HK-2 (cell line): ENCODE measurements at regions not wholly inside any gene's neighbourhood (a gene's known extent, or its start where the extent isn't known, plus 50 kb on each side); places are given as distances from the start of the nearest gene placed in this dataset.

ENCODE experiments used
- DNase-seq: peaks from one replicate; pipeline ENCODE4 v3.0.0-alpha.2; 2018; ENCODE audit not compliant: unreplicated experiment

DNA sequence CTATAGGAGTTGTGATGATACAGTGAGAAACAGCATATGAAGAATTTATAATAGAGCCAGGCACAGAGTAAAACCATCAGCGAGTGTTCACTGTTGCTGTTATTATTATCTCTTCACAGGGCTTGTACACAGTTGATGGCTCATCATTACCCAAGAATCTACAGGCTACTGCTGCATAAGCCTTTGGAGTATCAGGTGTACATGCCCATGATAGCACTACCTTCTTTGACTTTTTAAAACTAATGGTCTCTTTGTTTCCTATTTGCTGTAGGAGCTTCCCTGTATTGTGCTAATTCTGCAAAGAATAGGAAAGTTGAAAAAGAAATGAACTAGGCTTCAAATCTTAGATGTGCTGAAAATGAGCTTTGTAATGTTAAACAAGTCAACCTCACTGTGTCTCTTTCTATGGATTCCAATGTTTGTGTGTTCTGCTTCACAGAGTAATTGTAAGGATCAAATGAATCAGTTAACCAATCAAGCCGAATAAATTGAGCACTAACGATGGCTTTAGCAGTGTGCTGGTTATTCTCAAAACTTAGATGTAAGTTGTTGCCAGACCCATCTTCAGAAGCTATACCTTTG, 138.8 kb downstream of the TUSC7 start:
- DNase-seq, result no peak

DNA sequence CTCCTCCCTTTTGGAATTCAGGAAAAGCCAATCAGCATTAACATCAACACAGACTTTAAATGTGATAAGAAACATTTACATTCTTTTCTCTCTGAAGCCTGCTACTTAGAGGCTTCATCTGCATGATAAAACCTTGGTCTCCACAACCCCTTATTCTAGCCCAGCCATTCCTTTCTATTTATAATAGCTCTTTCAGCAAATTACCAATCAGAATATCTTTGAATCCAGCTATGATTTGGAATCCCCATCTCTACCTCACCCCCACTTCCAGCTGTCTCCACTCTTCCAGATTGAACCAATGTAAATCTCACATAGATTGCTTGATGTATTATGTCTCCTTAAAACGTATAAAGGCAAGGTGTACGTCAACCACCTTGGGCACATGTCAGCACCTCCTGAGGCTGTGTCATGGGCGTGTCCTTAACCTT, 139.7 kb downstream of the TUSC7 start:
- no peak for DNase-seq

DNA sequence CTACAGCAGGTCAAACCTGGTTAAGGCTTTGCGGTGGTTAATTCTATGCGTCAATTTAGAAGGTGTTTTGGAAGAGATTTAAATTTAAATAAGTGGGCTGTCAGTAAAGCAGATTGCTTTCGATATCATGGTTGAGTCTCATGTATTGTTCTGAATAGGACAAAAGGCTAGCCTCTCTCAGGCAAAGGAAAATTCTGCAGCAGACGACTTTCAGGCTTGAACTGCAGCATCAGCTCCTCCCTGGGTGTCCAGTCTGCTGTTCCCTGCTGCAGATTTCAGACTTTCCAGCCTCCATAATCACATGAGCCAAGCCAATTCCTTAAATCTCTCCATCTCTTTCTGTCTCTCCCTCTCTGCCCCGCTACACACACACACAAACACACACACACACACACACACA, 143.2 kb downstream of the TUSC7 start:
- no peak for DNase-seq

DNA sequence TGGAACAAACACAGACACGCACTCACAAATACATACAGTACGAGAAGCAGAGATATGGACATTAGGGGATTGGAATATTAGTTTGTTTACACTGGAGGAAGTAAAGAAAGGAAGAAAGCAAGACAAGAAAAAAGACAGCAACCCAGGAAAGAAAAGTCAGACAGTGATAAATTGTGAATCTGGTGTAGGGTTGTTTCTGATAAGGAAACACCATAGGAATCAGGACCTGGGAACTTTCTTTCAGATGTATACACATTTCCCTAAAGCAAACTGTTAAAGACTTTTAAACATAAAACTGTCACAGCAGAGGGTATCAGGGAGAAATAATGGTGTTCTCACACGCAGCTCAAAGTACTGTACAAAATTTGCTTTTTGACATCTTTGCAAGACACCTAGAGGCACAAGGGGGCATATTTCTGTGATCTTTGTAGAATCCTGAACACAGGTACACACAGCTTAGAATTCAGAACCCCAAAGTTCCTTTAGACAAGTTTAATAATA, 153.7 kb downstream of the TUSC7 start:
- DNase-seq, result no peak

DNA sequence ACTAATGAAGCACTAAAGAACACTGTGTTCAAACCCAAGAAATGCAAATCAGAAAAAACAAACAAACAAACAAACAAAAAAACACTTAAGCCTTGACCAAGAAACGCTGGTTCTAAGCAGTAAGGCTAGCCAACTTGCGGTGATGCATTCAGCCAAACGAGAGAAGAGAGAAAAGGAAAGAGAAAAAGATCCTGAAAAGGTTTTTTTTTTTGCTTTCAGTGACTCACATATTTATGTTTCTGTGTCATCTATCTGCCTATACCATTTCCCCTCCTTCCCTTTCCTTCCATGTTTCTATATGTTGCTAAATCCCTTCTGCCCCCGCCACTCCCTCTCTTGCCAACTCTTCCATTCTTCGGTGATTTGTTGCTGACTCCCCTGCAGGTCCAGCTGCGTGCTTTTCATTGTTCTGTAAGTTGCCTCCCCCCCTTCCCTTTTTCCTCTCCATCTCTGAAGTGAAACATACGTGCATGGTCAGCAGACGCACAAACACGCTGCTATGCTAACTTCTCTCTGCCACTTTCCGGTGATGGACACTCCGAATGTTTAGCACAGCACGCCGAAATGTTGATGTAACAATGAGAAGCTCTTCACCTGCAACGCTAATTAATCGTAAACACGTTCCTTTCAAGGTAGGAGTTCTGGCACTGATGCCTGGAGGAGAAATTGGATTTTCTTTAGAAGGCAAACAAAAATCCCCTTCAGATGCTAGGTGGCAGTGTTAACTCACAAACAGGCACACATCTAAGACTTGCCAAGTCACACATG, 154.4 kb downstream of the TUSC7 start:
- DNase-seq, result no peak

DNA sequence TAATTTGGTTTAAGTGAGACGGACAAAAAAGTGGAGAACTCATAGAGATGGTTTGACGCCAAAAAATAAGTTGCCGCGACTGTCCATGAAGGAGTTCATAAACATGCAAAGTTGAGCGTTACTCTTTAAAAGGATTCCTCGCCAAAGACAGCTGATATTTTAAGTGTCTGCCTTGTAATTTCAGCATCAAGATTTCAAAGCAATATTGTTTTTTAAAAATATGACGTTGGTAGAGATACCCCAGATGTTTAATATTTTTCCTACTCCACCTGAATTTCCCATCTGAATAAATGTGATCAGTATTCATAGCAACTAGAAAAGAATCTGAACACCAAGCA, 155.0 kb downstream of the TUSC7 start:
- no peak for DNase-seq

DNA sequence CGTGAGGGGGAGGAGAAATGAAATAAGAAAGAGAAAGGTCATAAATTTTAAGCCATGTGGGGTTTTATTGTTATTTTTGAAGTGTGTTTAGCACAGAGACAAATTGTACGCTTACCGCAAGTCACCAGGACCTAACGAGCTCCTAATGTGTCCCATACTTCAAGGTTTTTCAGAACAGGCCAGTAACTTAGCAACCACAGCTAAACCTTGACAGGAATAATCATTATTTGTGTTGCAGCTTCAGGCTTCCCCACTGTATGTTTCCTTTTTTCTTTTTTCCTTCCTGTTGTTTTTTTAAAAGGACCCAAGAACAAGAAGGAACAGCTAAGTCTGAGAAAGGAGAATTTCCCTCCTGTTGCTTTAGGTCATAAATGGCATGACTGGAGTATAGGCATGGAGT, 160.8 kb downstream of the TUSC7 start:
- DNase-seq, result no peak

DNA sequence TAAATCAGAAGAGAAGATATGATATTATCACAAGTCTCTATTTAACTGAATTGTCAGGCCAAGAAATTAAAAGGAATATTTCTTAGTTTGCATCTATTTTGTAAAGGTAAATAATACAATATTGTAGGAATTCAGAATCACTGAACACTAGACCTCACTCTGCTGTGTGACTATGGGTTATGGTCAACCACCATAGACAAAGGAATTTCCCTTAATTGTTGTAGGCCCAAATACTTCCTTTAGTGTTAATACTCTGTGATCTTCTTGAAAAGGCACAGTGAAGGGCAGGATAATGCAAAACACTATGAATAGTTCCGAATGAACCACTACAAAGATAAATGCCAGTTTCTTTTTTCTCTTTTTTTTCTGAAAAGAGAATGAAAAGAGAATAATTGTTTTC, 162.3 kb downstream of the TUSC7 start:
- no peak for DNase-seq

DNA sequence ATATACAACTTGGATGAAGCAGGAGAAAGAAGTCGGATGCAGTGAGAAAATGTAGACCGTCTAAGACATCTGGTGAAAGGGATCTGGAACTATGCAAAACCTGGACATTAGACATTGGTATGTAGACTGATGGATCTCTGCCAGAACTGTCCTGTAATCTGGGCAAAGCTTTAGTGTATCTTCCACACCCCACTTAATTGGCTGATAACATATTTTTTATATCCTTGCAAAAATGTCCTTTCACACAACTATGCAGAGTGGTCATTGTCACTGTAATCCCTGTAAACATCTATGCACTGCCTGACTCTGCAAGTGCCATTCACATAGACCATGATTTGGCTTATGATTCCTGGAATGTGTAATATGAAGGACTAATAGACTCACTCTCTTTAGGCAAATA, 163.1 kb downstream of the TUSC7 start:
- no peak for DNase-seq

DNA sequence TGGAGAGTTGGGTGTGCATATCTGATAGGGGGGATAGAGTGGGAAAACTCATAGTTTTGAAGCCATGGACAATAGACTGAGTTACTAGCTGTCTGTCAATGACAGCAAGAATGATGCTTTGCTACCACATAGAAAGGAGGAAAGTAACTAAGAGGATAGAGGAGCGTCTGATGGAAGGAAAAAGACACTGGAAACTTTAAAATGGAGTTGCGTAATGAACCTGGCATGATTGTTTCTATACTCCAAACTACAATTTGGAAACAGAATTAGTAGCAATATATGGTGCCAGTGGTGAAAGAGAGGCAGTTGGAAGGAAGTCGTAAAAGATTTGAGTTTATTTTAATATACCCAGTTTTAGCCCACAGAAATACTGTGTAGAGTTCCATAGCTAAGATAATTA, 163.6 kb downstream of the TUSC7 start:
- DNase-seq, result no peak

DNA sequence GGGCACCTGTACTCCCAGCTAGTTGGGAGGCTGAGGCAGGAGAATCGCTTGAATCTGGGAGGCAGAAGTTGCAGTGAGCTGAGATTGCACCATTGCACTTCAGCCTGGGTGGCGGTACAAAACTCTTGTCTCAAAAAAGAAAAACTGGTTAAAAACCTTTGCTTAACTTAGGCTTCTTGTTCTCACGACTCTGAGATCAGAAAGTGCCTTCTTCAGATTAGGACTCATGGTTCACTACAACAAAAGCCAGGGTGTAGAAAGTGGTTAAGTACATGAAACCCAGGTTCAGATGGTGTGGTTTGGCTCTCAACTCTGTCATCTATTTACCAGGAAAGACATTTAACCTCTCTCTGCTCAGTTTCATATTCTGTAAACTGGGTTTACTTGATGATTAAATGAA, 168.4 kb downstream of the TUSC7 start:
- no peak for DNase-seq

DNA sequence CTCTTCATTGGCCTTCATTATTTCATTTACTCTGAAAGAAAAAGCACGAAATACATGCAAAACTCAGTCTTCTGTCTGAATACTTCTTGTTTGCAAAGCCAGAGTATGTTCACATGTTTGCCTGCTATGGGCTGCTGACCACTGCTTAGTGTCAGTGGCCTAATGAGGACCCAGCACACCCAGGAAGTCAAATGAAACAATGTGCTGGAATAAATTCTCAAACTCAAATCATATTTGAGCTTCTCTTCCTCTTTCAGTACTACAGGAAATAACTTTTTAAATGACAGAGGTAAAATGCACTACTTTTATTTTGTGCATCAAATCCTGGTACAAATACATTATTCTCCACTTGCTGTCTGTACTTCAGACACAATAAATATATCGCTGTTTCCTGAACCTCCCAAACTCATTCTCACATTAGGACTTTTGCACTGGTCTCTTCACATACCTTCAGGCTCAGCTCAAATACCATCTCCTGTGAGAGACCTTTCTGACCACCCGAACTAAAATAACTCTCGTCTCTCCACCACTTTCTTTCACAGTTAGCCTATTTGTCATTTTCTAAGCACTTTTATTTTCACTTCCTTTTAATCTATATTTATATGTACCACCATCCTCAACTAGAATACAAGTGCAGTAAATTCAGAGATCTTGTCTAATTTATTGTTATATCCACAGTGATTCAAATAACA, 176.8 kb downstream of the TUSC7 start:
- DNase-seq, result no peak

DNA sequence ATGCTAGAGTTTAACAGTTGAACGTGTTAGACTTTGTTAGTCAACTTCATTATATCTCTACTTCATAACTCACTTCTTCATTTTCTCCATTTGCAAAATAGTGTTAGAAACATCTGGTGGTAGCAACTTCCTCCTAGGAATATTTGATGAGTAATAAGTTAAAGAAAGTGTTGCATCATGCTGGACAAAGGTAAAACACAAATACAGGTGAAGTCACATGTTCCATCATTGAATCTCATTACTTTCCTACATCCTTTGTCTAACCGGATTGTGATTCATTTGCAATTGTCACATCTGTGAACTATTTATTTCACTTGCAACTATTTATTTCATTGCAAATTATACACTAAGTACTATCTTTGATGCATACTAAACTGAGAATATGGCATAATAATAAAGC, 186.5 kb downstream of the TUSC7 start:
- DNase-seq, result no peak

DNA sequence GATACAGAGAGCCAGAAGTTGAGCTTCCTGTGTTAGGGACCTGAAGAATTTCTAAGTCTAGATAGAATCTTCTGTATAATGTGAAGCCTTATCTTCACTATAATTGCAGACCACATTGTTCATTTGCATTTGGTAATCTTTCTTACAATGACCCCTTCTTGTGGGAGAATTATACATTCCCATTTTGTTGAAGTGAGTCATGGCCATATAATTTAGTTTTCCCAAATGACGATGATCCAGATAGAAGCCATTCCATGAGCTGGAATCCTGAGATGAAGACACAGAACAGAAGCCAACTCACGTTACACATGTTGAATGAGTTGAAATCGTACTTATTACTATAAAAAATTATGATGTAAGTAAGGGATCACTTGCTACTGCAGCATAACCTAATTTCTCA, 187.8 kb downstream of the TUSC7 start:
- no peak for DNase-seq

DNA sequence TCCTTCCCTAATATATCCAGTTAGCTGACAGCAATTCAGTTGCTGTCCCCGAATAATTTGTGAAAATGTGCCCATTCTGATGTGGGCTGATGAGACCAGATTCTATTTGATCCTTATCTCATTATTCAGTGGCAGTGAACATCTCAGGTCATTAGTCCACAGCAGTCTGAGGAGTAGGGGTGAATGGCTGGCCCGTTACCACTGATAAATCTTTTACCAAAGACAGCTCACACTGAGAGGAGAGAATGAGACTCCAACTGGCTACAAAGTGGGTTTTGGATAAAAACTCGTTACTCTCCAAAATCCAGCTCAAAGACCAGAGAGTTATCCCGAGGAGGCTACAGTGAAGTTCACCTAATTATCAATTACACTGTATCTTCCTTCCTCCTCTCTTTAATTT, 189.7 kb downstream of the TUSC7 start:
- DNase-seq, result no peak

DNA sequence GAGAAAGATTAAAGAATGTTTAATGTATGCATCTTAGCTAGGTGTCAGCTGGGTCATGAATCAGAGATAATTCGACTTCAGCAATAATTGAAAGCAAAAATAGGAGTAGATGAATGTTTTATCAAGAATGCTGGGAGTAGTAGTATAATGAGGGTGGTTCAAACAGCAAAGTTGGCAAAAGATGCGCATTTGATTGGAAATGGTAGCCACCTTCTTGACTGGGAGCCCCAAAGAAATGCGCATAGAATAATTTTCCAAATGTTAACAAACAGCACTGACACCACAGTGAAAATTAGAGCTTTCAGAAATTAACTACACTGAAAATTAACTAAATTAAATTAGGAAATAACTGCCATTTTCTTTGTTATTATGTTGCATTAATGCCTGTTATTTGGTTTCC, 195.8 kb downstream of the TUSC7 start:
- no peak for DNase-seq

DNA sequence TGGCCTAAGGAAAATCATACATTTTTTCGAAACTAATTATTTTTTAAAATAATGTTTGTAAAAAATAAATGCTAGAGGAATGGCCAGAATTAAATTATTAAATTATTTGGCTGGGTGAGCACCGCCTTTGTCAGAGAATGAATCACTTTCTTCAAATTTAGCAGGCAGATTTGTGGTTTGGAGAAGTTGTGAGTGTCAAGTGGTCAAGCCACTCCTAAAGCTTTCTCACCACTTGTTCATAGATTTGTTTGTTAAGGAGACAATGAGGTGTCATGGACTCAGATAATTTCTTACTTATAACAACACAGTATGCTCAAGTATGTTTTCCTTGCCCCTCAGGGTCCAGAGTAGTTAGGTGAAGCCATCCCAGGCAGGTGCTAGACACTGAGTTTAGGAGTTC, 196.2 kb downstream of the TUSC7 start:
- DNase-seq, result no peak

DNA sequence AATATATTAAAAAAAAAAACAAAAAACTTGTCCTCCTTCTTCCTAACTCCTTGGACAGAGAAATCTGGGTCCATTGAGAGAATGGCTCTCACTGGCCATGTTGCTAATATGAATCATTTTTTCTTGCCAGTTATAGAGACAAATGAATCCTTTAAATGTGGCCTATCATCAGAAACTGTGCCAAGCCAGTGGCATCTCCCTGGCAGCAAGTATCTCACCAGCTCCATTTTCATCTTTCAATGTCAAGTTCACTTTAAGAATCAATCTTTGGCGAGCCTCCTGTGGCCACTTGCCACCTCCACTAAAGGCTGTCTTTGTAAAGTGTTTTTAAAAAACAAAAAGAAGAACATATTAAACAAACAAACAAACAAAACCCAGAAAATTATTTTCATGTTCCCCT, 202.5 kb downstream of the TUSC7 start:
- DNase-seq, result no peak

DNA sequence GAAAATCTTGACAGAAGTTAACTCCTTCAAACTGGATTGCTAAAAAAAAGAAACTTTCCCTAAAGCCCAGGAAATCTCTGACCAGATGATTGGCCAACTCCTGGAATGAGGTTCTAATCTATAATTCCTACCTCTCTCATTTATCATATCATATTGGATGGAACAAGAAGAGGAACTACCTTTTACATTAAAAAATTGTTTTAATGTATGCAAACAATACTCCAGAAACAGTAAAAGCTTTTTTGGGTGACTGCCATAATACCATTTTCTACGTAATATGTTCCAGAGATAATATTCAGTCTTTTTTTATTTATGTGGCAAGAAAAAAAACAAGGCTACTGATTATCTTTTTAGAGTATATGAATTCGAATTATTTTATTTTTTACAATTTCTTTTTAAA, 204.4 kb downstream of the TUSC7 start:
- DNase-seq, result no peak

DNA sequence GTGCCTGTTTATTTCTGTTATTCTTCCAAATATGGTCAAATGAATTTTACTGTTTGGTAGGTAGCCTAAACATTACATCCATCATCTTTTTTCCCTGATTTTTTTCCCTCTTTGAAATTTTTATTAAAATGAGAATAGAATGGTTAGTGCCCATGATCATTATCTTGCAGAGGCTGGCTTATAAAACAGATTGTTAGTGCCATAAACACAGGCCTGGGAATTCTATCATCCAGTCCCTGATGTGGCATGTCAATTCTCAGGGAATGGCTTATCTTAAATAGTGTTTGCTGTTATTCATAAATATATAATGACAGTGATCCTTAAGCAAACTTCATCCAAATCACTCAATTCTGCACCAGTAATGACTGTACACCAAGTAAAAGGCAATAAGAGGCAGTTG, 207.3 kb downstream of the TUSC7 start:
- DNase-seq, result no peak

DNA sequence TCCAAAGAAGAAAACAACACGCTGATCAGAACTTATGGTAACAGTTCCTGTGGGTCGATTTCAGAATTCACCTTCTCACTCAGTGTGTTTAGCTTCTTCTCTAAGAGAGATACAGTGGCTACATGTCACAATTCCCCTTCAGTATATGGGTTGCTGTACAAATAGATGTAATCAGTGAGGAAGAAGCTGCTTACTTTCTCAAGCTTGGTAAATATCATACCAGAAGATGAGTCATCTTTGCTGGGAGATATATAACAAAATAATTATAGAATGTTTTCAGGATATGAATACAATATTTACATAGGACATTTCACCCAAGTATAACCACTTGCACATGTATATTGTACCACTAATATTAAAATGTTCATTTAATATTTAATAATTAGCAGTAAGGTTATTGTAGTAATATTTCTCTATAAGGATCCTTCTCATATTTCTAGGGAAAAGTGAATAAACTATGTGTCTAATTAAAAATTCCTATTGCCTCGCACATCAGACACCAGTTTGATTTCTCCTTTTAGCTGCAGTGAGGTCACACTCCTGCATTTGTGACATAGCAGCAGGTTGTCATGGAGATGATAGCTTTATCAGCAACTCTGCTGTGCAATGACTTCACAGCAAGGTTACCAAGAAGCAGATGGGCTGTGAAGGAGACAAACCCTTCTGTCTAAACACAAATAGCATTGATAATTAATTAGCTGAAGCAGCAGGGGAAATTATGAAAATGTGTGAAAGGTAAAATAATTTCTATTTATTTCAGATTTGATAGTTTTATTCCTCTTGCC, 211.4 kb downstream of the TUSC7 start:
- no peak for DNase-seq

DNA sequence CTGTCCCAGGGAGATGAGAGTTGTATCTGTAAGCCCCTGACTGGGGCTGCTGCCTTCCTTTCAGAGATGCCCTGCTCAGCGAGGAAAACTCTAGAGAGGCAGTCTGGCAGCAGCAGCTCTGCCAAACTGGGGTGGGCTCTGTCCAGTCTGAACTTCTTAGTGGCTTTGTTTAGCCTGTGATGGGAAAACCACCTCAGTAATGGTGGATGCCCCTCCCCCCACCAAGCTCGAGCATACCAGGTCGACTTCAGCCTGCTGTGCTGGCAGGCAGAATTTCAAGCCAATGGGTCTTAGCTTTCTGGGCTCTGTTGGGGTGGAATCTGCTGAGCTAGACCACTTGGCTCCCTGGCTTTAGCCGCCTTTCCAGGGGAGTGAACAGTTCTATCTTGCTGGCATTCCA, 218.3 kb downstream of the TUSC7 start:
- DNase-seq, result no peak
